ENCODE measurements at regions not wholly inside any gene's neighbourhood (a gene's known extent, or its start where the extent isn't known, plus 50 kb on each side); places are given as distances from the start of the nearest gene placed in this dataset.
"Not testable (repeated sequence)": the region's sequence is repeated elsewhere in the genome, so short reads cannot be mapped to it uniquely, and the experiment has no call there.

DNA sequence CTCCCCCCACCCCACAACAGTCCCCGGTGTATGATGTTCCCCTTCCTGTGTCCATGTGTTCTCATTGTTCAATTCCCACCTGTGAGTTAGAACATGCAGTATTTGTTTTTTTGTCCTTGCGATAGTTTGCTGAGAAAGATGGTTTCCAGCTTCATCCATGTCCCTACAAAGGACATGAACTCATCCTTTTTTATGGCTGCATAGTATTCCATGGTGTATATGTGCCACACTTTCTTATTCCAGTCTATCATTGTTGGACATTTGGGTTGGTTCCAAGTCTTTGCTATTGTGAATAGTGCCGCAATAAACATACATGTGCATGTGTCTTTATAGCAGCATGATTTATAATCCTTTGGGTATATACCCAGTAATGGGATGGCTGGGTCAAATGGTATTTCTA lies 74.4 kb upstream of the CTNNA1 start:
- H3K27me3 ChIP-seq (ENCODE audit: low read depth); DNase-seq (ENCODE audit: low spot score in 2 of 2); in situ Hi-C loops (cut with MboI; ENCODE audit: low sequenced_read_pairs): not testable (repeated sequence)

DNA sequence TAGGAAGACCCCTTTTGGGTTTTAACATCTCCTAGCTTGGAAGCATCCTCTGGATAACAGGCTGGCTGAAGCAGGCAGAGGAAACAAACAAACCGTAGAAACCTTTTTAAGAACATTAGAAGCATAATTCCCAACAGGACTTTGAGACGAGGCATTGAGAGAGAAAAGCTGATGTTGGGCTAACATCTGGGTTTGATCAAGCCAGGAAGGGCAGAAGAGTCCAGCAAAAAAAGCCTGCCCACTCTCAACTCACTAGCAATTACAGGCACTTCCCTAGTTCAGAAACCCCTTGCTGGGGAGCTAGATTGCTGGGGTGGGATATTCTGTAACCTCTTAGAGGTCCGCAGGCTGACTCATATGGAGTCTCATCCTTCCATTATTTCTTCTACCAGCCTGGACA lies 75.4 kb upstream of the CTNNA1 start:
- H3K36me3 ChIP-seq (replicated peaks), result no peaks in the 10 kb centered on the region
- H3K9me3 ChIP-seq, result no peaks in the 10 kb centered on the region
- no peak for DNase-seq (ENCODE audit: low spot score in 2 of 2)
- peaks cover 6% of the 10 kb centered on the region for H3K27me3 ChIP-seq (ENCODE audit: low read depth)
- in situ Hi-C loops (cut with MboI; ENCODE audit: low sequenced_read_pairs), result no loop called here
- H3K4me1 ChIP-seq, result no peaks in the 10 kb centered on the region
- H3K4me3 ChIP-seq, result no peak overlapping the region

More for the DNA sequence above, 74.4 kb upstream of the CTNNA1 start:
- not testable (repeated sequence) for H3K9me3 ChIP-seq; H3K4me1 ChIP-seq; H3K4me3 ChIP-seq; H3K36me3 ChIP-seq (replicated peaks)

DNA sequence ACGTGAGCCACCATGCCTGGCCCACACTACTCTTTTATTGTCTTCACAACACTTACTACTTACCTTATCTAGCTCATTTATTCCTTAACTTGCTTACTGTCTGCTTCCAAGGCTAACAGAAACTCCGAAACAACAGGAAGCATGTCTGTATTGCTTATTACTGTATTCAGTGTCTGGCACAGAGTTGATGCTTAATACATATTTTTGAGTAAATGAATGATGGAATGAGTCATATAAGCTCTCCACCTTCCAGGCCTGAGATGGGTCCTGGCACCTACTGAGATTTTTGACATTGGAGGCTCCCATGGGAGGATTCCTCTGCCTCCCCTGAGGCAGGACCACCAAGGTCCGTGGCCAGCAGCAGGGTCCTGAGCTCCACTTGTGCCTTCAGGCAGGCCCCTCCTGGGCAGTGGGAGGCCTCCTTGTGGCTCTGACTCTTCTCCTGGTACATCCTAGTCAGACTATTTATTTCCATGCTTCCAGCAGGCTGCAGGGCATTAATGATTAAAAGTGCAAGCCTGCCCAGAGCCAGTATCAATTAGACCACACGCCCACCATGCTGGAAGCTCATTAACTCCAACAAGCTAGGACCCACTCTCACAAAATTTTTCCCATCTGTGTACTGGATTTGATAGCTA lies 76.5 kb upstream of the CTNNA1 start:
- H3K36me3 ChIP-seq (replicated peaks), result no peaks in the 10 kb centered on the region
- peaks cover 6% of the 10 kb centered on the region for H3K27me3 ChIP-seq (ENCODE audit: low read depth)
- in situ Hi-C loops (cut with MboI; ENCODE audit: low sequenced_read_pairs), result no loop called here
- no peak for DNase-seq (ENCODE audit: low spot score in 2 of 2)
- H3K4me1 ChIP-seq, result no peaks in the 10 kb centered on the region
- no peaks in the 10 kb centered on the region for H3K9me3 ChIP-seq
- H3K4me3 ChIP-seq, result no peak overlapping the region

DNA sequence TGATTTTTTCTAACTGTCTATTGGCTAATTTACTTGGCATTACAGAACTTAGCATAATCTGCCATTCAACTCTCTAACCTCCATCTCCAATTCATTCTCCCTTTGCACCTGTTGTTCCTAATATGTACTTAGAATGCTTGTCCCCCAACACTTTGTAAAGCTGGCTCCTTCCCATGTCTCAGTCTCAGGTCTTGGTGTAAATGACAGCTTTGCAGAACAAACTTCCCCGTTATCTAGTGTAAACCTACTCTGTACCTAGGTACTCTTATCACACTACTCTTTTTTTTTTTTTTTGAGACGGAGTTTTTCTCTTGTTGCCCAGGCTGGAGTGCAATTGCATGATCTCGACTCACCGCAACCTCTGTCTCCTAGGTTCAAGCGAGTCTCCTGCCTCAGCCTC lies 77.2 kb upstream of the CTNNA1 start:
- H3K4me3 ChIP-seq, result no peak overlapping the region
- no peaks in the 10 kb centered on the region for H3K9me3 ChIP-seq
- no peaks in the 10 kb centered on the region for H3K4me1 ChIP-seq
- DNase-seq (ENCODE audit: low spot score in 2 of 2), result no peak
- no peaks in the 10 kb centered on the region for H3K36me3 ChIP-seq (replicated peaks)
- in situ Hi-C loops (cut with MboI; ENCODE audit: low sequenced_read_pairs), result no loop called here
- H3K27me3 ChIP-seq (ENCODE audit: low read depth), result peaks cover 2% of the 10 kb centered on the region

DNA sequence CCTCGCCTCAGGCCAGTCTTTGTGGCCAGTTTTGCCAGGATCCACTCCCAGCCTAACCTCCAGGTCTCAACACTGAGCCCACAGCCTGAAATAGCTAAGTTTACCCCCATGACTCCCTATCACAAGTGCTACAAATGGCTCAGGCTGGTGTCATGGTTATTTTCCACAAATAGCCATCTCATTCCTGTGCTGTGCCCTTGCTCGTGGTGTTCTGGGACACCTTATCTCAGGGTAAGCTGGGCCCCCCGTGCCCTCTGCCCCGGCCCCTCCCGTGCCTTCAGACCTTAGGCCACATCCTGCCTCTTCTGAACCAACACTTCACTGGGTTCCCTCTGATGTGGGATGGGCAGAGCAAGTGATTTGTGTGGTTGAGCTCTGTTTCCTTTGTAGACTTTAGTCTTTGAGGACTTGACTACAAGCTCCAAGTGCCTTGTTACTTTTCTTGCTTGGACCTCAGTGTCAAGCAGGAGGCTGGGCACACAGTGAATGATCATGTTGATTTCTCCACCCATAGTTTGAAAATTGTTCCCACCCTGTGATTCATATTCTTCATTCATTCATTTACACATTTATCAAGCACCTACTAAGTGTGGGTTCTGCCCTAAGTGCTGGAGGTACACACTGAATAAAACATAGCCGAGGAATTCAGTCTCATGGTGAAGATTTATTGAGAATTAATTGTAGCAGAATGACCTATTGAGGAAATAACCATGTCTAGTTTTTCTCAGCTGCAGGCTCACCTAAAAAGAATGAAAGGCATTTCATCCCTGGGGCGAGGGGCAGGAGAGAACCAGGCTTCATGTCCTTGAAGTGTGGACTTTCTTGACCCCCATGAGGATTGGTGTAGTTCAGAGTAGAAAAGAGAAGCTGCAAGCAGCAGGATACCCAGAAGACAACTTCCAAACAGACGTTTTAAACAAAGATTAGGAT lies 84.5 kb upstream of the CTNNA1 start:
- no peak for DNase-seq (ENCODE audit: low spot score in 2 of 2)
- Histone ChIP-seq H3K9me3 (no peaks in the 10 kb centered on the region), H3K4me1 (no peaks in the 10 kb centered on the region), H3K4me3 (no peak overlapping the region), H3K27me3 (ENCODE audit: low read depth) (no peaks in the 10 kb centered on the region; the same call in 1 of the 2 replicates), H3K36me3 (replicated peaks) (no peaks in the 10 kb centered on the region)
- in situ Hi-C loops (cut with MboI; ENCODE audit: low sequenced_read_pairs), result no loop called here

DNA sequence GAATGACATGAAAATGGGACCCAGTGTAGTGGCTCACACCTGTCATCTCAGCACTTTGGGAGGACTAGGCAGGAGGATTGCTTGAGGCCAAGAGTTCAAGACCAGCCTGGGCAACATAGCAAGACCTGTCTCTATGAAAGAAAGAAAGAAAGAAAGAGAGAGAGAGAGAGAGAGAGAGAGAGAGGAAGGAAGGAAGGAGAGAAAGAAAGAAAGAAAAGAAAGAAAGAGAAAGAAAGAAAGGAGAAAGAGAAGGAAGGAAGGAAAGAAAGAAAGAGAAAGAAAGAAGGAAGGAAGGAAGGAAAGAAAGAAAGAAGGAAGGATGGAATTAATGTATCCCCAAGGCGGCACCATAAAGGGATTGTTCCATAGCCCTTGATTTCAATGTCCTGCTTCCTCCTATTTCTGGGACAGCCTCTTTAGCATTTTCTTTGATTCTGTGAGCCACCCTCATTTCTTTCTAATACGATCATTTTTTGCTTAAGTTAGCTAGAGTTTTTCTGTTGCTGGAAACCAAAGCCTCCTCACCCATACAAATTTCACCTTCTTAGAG lies 85.4 kb upstream of the CTNNA1 start:
- in situ Hi-C loops (cut with MboI; ENCODE audit: low sequenced_read_pairs); H3K4me1 ChIP-seq; H3K9me3 ChIP-seq; DNase-seq (ENCODE audit: low spot score in 2 of 2); H3K27me3 ChIP-seq (ENCODE audit: low read depth); H3K36me3 ChIP-seq (replicated peaks); H3K4me3 ChIP-seq: not testable (repeated sequence)

DNA sequence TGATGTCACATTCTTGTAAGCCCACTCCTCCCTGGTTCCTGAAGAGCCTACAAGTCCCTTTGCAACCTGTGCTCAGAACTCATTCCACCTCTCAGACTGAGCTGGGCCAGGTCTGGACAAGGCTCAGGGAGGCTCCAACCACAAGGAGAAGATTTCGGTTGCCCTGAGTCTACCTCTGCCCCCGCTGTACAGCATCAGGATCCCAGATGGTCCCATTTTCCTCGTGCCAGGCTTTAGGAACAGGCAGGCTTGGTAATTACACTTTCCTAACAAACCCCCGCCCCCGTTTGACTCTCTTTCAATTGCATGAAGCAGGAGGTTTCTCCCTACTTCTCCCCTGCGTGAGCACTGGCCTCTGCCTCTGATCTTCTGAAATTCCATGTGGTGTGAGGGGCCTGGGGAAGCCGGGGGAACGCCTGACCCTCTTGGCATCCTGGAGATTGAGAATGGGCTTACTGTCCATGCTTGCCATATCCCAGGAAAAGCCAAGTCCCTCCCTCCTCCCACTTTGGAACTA lies 86.9 kb upstream of the CTNNA1 start:
- no peaks in the 10 kb centered on the region for H3K36me3 ChIP-seq (replicated peaks)
- H3K4me1 ChIP-seq, result no peaks in the 10 kb centered on the region
- no peaks in the 10 kb centered on the region for H3K9me3 ChIP-seq
- in situ Hi-C loops (cut with MboI; ENCODE audit: low sequenced_read_pairs), result no loop called here
- DNase-seq (ENCODE audit: low spot score in 2 of 2), result no peak
- H3K27me3 ChIP-seq (ENCODE audit: low read depth), result no peaks in the 10 kb centered on the region
- H3K4me3 ChIP-seq, result no peak overlapping the region

DNA sequence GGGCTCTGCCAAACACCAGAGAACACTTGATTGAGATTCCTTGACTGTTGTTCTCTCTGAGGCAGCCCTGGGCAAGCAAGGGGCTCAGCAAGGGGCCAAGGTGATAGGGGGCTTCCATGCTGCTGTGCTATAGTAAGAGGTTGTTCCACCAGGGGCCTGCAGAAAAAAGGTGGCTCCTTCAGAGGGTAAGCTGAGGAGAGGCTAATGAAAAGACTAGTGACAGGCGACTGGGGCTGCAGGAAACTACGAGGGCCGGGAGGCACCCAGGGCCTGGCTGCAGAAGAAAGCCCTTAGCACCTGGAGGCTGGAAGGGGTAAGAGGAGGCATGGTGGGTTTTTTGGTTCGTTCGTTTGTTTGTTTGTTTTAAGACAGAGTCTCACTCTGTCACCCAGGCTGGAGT lies 88.0 kb upstream of the CTNNA1 start:
- DNase-seq (ENCODE audit: low spot score in 2 of 2), result no peak
- H3K36me3 ChIP-seq (replicated peaks), result no peaks in the 10 kb centered on the region
- H3K4me1 ChIP-seq, result no peaks in the 10 kb centered on the region
- H3K9me3 ChIP-seq, result no peaks in the 10 kb centered on the region
- in situ Hi-C loops (cut with MboI; ENCODE audit: low sequenced_read_pairs), result no loop called here
- H3K27me3 ChIP-seq (ENCODE audit: low read depth), result no peaks in the 10 kb centered on the region
- H3K4me3 ChIP-seq, result no peak overlapping the region

DNA sequence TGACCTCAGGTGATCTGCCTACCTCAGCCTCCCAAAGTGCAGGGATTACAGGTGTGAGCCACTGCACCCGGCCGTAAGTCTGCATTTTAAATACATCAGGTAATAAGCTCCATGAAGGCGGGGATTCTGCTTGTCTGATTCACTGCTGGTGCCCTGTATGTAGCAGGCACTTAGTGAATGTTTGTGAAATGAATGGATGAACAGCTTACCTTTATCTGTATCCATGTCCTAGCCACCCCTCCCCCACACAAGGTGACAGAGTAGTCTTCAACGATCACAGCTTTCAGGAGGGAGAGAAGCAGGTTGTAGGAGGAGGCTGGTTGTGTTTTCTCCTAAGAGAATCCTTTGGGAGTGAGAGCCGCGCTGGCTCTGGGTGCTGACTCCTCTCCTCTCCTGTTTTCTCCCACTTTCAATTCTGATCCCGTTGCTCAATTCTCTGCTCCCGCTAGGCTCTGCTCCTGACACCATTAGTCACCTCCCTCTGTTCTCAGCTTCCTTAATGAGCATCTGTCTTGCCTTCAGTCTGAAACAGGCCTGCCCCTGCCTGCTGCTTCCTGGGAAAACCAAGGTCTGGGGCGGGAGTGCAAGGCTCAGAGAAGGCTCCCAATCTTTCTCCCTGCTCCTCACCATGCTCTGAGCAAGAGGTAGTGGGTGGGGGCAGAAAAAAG lies 88.8 kb upstream of the CTNNA1 start:
- no peak for DNase-seq (ENCODE audit: low spot score in 2 of 2)
- no peaks in the 10 kb centered on the region for H3K4me1 ChIP-seq
- H3K27me3 ChIP-seq (ENCODE audit: low read depth), result no peaks in the 10 kb centered on the region
- no peaks in the 10 kb centered on the region for H3K9me3 ChIP-seq
- no peaks in the 10 kb centered on the region for H3K36me3 ChIP-seq (replicated peaks)
- H3K4me3 ChIP-seq, result no peak overlapping the region
- in situ Hi-C loops (cut with MboI; ENCODE audit: low sequenced_read_pairs), result no loop called here

DNA sequence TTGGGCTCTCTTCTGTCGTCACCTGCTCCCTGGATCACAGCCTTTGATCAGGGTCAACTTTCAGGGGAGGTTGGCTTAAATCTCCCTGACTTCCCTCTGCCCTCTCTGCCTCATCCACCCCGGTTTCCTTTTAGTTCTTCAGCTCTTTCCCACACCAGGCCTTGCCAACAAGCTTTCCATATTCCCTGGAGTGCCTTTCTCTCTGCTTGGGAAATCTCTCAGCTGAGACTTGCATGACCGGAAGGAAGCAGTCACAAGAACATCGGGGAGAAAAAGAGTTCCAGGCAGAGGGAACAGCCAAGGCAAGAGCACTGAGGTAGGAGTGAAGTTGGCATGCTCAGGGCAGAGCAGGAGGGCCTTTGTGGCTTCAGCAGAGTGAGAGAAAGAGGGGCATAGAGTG lies 88.4 kb upstream of the HSPA9 start:
- Histone ChIP-seq H3K36me3 (replicated peaks) (no peaks in the 10 kb centered on the region), H3K4me3 (no peak overlapping the region), H3K9me3 (no peaks in the 10 kb centered on the region), H3K4me1 (no peaks in the 10 kb centered on the region), H3K27me3 (ENCODE audit: low read depth) (no peaks in the 10 kb centered on the region)
- DNase-seq (ENCODE audit: low spot score in 2 of 2), result no peak
- in situ Hi-C loops (cut with MboI; ENCODE audit: low sequenced_read_pairs), result no loop called here

DNA sequence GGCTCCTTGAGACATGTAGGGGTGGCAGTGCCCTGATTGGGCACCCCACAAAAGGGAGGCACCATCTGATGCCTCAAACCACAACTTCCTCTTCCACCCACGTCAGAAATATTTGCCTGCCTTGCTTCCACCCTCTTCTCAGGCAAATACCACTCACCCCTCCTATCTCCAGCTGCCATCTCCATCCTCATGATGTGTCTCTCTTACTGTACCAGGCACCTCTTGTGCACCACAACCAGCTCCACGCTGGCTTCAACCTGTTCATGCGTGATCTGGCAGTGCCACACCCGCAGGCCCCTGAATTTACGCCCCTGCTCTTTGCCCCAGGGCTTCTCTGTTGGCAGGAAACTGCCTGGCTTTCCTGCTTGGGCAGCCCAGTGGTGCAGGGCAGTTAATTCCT lies 87.8 kb upstream of the HSPA9 start:
- no peak for DNase-seq (ENCODE audit: low spot score in 2 of 2)
- H3K9me3 ChIP-seq, result no peaks in the 10 kb centered on the region
- in situ Hi-C loops (cut with MboI; ENCODE audit: low sequenced_read_pairs), result no loop called here
- H3K4me1 ChIP-seq, result no peaks in the 10 kb centered on the region
- no peak overlapping the region for H3K4me3 ChIP-seq
- no peaks in the 10 kb centered on the region for H3K36me3 ChIP-seq (replicated peaks)
- H3K27me3 ChIP-seq (ENCODE audit: low read depth), result no peaks in the 10 kb centered on the region

DNA sequence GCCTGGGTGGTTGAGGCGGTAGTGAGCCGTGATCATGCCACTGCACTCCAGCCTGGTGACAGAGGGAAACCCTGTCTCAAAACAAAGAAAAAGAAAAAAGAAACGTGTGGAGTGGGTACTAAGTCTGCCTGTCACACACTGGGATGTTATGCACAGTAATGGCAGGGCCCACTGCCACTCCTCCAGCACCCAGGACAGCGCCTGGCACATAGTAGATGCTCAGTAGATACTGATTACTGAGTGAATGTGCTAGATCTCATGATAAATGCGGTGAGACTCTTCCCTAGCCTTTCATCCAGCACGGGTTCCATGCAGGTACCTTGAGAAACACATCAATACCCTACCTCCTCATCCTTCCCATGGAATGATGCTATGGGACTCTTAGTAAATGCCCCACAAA lies 87.4 kb upstream of the HSPA9 start:
- Histone ChIP-seq H3K4me3 (no peak overlapping the region), H3K36me3 (replicated peaks) (no peaks in the 10 kb centered on the region), H3K9me3 (no peaks in the 10 kb centered on the region), H3K4me1 (no peaks in the 10 kb centered on the region), H3K27me3 (ENCODE audit: low read depth) (no peaks in the 10 kb centered on the region)
- no peak for DNase-seq (ENCODE audit: low spot score in 2 of 2)
- in situ Hi-C loops (cut with MboI; ENCODE audit: low sequenced_read_pairs), result no loop called here

DNA sequence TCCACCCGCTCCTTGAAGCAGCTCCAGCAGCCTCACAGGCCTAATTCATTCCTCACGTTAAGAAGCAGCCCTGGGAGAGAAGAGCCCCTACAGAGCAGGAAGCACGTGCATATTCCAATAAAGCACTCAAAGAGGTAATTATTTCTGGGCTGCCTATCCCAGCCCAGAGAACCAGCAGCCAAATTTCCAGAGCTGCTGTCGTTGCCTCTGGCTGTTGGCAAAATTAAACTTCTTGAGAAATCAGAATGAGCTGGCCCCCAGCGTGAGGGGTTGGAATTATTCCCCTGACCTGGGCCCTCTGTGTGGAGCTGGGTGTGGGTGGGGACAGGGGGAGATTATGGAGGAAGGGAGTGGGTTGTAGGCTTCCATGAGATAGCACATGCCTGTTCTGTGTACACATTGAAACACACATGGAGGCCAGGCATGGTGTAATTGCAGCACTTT lies 86.8 kb upstream of the HSPA9 start:
- no peaks in the 10 kb centered on the region for H3K4me1 ChIP-seq
- H3K4me3 ChIP-seq, result no peak overlapping the region
- no peak for DNase-seq (ENCODE audit: low spot score in 2 of 2)
- in situ Hi-C loops (cut with MboI; ENCODE audit: low sequenced_read_pairs), result no loop called here
- no peaks in the 10 kb centered on the region for H3K36me3 ChIP-seq (replicated peaks)
- H3K9me3 ChIP-seq, result no peaks in the 10 kb centered on the region
- H3K27me3 ChIP-seq (ENCODE audit: low read depth), result no peaks in the 10 kb centered on the region
